Upper lobe of right lung (tissue), 1 donor: ENCODE measurements at regions not wholly inside any gene's neighbourhood (a gene's known extent, or its start where the extent isn't known, plus 50 kb on each side); places are given as distances from the start of the nearest gene placed in this dataset.

ENCODE experiments used
- ATAC-seq: fragments of 200-7000 bp; cut with Tn5 transposase; one replicate; pipeline ENCODE4 v1.9.1; 2020; ENCODE audit warnings: mild to moderate bottlenecking, moderate library complexity
- DNase-seq: peaks from one replicate; pipeline ENCODE4 v3.0.0-alpha.2; 2020
- H3K27ac ChIP-seq: fragments of 200-600 bp; one replicate; pipeline ENCODE4 v1.8.0; 2022
- H3K27me3 ChIP-seq: fragments of 200-600 bp; one replicate; pipeline ENCODE4 v1.8.0; 2022; ENCODE audit warnings: mild to moderate bottlenecking
- H3K36me3 ChIP-seq: fragments of 200-600 bp; one replicate; pipeline ENCODE4 v1.8.0; 2022
- H3K4me1 ChIP-seq: fragments of 200-600 bp; one replicate; pipeline ENCODE4 v1.8.0; 2022
- H3K4me3 ChIP-seq: fragments of 200-600 bp; one replicate; pipeline ENCODE4 v1.8.0; 2022; ENCODE audit warnings: mild to moderate bottlenecking
- H3K9me3 ChIP-seq: fragments of 200-600 bp; one replicate; pipeline ENCODE4 v1.8.0; 2022
- CTCF ChIP-seq: fragments of 200-600 bp; IDR thresholded peaks from one replicate; pipeline ENCODE4 v1.8.0; 2022; ENCODE audit warnings: antibody characterized with exemption
- intact Hi-C: fragments of 100-400 bp; cut with DNase I; formaldehyde crosslinking; loops from one replicate; pipeline ENCODE4 v1.11.0; 2022
- donor health status: DM: no; HTN: yes; CAD: no; lungs with severe emphysema.

GRCh38 chr1:241417258-241417657, 60.3 kb upstream of the RGS7 start:
- Histone ChIP-seq H3K27me3 (no peaks in the 10 kb centered on the region), H3K9me3 (no peaks in the 10 kb centered on the region), H3K27ac (no peak overlapping the region), H3K4me3 (no peak overlapping the region), H3K4me1 (no peaks in the 10 kb centered on the region), H3K36me3 (no peaks in the 10 kb centered on the region)
- no peak for ATAC-seq
- DNase-seq = no peak
- intact Hi-C loops = no loop called here
- TF ChIP-seq CTCF = no peak

DNA sequence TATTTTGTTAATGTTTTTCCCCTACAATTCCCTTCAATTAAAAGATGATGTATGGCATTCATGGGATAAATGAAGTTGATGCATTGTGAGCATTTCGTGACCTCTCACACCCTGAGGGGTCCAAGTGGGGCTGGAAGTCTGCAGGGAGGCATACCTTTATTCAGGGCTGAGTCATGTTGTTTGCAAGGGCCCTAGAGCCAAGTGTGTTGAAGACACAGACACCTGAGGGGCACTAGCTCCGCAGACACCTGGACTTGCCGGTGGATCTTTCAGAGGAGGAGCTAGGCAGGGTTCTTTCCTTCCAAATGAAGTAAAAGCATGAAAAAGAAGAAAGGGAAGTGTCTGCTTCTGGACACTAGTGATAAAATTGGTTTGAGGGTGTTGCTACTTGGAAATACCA, 57.0 kb upstream of the RGS7 start:
- DNase-seq = no peak
- no peaks in the 10 kb centered on the region for H3K9me3 ChIP-seq
- H3K27me3 ChIP-seq = no peaks in the 10 kb centered on the region
- intact Hi-C loops = no loop called here
- ATAC-seq = no peak
- no peak overlapping the region for H3K27ac ChIP-seq
- no peak for TF ChIP-seq CTCF
- no peaks in the 10 kb centered on the region for H3K36me3 ChIP-seq
- no peaks in the 10 kb centered on the region for H3K4me1 ChIP-seq
- no peak overlapping the region for H3K4me3 ChIP-seq

- no peaks in the 10 kb centered on the region for H3K27me3 ChIP-seq
Observed at GRCh38 chr1:241413386-241413785, 56.4 kb upstream of the RGS7 start.

GRCh38 chr1:241412646-241413045, 55.6 kb upstream of the RGS7 start:
- no peak overlapping the region for H3K4me3 ChIP-seq
- intact Hi-C loops = no loop called here
- no peaks in the 10 kb centered on the region for H3K36me3 ChIP-seq
- no peaks in the 10 kb centered on the region for H3K27me3 ChIP-seq
- ATAC-seq (no peak), DNase-seq (no peak)
- no peak for TF ChIP-seq CTCF
- no peaks in the 10 kb centered on the region for H3K4me1 ChIP-seq
- H3K27ac ChIP-seq = no peak overlapping the region
- H3K9me3 ChIP-seq = no peaks in the 10 kb centered on the region

More at GRCh38 chr1:241413386-241413785, 56.4 kb upstream of the RGS7 start:
- Histone ChIP-seq H3K4me1 (no peaks in the 10 kb centered on the region), H3K9me3 (no peaks in the 10 kb centered on the region), H3K36me3 (no peaks in the 10 kb centered on the region), H3K27ac (no peak overlapping the region), H3K4me3 (no peak overlapping the region)
- intact Hi-C loops = no loop called here
- DNase-seq (no peak), ATAC-seq (no peak)
- no peak for TF ChIP-seq CTCF

DNA sequence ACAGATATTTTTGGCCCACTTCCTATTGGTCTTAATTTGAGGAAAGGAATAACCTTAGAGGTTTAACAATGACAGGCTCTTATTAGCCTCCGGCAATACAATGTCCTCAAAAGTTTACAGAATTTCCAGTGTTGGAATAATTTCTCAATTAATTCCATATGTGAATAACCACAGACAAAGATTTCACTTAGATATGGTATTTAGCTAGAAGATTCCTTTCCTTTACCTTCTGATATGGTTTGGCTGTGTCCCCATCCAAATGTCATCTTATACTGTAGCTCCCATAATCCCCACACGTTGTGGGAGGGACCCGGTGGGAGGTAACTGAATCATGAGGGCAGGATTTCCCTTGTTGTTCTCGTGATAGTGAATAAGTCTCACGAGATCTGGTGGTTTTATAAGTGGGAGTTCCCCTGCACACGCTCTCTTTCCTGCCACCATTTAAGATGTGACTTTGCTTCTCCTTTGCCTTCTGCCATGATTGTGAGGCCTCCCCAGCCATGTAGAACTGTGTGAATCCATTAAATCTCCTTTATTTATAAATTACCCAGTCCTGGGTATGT, 54.9 kb upstream of the RGS7 start:
- Histone ChIP-seq H3K4me1 (no peaks in the 10 kb centered on the region), H3K27ac (no peak overlapping the region), H3K4me3 (no peak overlapping the region), H3K36me3 (no peaks in the 10 kb centered on the region), H3K9me3 (no peaks in the 10 kb centered on the region), H3K27me3 (no peaks in the 10 kb centered on the region)
- intact Hi-C loops = no loop called here
- no peak for ATAC-seq
- no peak for TF ChIP-seq CTCF
- no peak for DNase-seq
